NCI-H128 (cell line): ENCODE measurements at regions not wholly inside any gene's neighbourhood (a gene's known extent, or its start where the extent isn't known, plus 50 kb on each side); places are given as distances from the start of the nearest gene placed in this dataset.

Source experiments
- DNase-seq: peaks from one replicate; lab custom pipeline; 2025; ENCODE audit not compliant: unreplicated experiment; lab: John Stamatoyannopoulos, UW

DNA sequence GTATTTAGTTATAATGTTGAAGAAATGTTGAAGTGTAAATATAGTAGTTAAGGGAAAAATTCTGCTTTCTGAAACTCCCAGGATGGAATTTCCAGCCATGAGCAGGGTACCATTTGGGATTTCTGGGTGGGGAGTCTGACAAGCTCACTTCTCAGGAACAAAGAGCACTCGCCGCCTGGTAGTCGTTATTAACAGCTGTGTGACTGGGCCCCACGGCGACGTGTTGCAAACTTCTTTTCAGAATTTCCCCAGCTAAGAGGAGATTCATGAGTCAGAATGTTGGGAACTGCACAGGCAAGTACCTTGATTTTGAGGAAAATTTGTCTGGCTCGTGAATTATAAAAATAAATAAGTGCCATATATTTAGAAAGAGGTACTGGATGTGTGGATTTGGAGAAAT is 103.7 kb downstream of the LACC1 start:
- DNase-seq: no peak

DNA sequence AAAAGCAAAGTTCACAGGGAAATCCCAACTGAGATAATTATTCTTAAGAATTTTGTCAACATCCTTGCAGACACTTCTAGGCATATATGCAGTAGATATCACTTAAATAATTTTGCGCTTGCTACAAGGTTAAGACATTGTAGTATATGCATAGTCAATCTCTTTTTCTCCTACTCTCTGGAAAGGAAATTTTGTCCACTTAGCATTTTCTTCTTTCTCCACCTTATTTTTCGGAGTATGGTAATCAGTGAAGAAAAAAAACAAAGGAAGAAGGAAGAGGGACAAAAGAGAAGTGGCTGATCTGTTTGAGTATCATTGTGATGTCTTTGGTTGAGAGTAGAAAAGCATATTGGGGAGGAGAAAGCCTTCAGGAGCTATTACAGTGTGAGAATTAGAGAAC is 104.6 kb downstream of the LACC1 start:
- no peak for DNase-seq

DNA sequence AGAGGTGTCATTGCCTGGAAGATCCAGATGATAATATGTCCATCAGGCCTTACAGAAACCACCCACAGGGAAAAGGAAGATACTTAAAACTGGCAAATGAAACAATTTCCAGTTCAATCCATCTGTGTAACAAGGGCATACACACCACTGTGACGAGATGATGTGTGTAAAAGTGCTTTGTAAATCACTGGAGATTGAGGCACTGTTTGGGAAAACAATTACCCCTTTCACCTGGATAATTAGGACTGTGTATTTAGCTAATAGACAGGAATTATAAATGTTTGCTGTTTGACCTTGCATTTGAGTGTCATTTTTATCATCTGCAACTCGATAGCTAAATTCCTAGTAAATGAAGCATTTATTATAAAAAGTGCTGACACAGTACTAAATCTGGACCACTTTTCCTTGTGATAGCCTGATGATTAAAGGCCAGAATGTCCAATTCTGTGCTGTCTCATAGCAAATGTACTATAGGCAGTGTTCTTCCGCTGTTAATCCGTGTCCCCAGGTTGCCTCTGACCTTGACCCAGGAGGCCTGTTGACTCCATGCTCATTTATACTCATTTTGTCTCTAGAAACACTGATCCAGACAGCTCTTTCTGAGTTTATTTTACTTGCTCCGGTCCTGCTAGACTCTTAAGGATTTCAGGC is 105.8 kb downstream of the LACC1 start:
- DNase-seq: no peak

GRCh38 chr13:43986421-43986981 is 106.8 kb downstream of the LACC1 start:
- DNase-seq: peak; percentile 38

GRCh38 chr13:43988302-43988701 is 108.6 kb downstream of the LACC1 start:
- DNase-seq: no peak

DNA sequence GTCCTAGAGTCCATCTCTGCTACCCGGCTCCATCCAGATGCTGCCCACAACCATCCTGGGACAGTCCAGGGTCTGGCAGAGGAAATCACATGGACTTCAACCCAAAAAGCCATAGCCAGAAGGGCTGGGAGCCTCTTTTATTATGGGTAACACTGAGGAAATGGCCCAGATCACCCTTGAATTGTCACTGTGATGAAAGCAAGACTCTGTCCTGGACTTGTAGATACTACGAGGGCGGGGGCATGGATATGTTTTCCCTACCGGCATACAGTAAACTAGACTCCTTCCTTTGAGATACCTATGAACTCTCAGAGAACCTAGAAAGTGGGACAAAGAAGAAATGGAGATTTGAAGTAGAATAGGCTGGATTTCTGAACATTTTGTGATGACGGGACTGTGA is 110.3 kb downstream of the LACC1 start:
- no peak for DNase-seq

DNA sequence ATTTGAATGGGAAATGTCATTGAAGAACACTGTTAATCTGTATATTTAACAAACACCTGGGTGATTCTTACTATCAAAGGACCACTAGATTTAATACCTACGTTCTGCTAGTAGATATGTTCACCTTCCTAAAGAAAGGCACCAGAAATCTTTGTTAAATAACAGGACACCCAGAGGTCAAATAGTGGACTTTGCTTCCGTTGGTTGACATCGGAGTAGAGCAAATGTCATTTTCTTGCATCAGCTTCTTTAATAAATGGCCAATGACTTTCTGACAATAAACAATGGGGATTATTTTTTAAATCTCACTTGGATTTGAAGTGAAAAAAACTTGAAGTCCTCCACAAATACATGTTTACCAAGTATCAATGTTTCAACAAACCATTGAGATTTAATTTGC is 111.1 kb downstream of the LACC1 start:
- no peak for DNase-seq

DNA sequence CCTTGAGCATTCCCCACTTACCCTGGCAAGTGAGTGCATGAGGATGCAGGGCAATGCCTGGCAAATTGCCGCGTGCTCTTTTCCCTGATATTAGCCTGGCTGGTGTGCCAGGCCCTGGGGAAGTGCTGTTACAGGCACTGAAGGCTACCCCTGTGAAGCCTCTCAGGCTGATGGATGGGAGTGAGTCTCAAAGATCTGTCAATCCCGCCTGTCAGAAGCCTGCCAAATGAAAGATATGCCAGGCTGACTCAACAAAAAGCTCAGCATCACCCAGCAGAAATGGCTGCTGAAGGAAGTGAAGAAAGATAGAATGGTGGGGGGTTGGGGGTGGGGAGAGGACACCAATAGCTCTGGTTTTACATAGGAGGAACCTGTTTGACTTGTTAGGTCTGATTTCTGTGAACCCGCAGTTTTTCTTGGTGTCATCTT is 112.1 kb downstream of the LACC1 start:
- DNase-seq: no peak

DNA sequence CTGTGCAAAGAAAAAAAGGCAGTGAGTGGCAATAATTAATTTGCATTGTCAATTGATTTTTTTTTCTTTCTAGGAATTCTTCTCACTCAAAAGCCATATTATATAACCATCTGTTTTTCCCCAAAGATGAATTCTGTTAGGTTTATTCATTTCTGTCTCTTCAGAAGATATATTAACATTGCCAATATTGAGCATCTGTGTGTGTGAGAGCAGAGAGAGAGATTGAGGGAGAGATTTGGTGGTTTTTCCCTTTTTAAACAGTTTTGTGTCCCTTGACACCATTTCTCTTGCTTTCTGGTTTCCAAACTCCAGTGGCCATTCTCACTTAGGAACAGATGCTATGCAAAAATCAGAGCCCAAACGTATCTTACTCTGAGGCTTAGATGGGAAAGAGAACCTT is 112.5 kb downstream of the LACC1 start:
- no peak for DNase-seq

- no peak for DNase-seq
Observed at GRCh38 chr13:43994999-43995859, 115.5 kb downstream of the LACC1 start.

DNA sequence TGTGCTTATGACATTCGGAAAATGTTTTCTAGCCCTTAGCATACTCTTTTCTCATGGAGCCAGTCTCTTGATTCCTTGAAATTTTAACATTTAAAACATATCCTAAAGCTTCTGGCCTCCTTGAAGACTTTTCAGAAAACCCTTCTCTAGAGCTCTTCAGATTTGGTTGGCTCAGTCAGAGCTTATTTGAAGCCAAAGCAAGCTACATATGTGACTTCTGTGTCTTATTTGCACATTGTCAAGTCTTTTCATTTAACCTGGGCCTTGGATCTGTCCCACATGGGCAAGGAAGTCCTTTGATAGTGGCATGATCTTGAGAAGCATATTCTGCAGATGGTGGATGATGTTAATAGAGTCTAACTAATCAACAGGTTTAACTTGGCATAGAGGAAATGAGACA is 116.5 kb downstream of the LACC1 start:
- no peak for DNase-seq

DNA sequence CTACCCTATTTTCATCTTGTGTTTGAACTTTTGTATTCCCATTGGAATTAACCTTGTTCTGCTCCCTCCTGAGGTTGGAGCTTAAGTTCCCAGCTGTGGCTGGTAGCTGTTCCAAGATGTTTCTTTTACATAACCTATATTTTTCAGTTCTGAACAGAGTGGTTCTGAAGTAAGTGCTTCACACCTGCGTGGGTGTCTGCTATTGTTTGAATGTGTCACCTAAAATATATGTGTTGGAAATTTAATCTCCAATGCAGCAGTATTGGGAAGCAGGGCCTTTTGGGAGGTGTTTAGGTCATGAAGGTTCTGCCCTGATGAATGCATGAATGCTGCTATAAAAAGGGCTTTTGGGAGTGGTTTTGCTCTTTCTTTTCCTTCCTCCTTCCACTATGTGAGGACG is 123.8 kb downstream of the LACC1 start:
- DNase-seq: no peak

DNA sequence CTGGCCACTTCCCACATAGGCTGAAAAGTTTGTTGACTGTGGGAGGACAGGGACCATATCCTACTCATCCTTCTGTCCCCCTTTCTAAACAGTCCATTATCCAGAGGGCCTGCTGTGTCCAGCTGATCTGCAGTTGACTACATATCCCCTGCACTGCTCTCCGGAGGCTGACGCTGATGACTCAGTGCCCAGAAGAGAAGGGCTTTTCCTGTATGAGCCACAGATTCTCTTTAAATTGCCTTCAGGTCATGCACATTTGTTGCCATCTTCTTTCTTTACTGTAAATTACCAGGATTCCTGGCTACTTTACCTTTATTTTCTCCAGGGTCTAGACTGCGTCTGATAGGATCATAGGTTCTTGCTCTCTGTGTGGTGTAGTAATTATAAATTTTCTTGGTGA is 125.2 kb downstream of the LACC1 start:
- DNase-seq: no peak

GRCh38 chr13:44007451-44007850 is 127.7 kb downstream of the LACC1 start:
- DNase-seq: no peak

- DNase-seq: no peak
Observed at GRCh38 chr13:44011036-44011435, 131.3 kb downstream of the LACC1 start.

DNA sequence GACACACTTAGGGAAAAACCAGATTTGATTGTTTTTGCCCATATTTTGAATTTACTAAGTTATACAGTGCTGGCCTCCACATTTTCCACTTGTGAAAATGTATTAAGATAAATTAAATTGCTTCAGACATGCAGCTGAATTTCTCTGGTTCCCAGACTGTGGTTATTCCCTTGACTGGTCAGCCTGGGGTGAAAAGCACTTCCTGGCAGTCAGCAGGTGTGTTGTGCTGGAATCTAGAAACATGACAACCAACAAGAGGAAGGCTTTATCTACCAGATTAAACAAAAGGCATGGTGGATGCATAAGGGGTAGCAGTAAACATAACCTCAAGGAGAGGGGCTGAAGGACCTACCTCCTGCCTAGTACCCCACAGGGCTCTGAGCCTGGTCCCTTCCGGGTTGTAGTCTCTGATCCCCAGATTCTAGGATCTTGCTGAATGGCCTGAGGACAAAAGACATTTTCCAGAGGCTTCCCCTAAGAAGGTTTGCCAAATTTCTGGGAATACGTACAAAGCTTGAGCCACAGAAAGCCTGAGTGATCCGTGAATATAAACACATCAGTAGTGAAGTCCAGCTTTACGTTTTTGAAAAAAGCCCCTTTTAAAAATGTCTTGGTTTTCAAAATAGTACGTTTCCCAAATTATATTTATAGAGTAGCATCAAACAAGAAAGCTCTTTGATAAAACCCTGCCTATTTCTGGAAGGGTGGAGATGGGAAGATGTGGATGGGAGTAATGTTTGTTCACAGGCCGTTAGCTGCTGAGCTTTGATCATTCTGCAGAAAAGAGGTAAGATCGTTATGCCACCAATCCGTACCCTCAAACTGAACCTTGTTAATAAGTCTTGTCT is 133.4 kb downstream of the LACC1 start:
- no peak for DNase-seq

- DNase-seq: no peak
Observed at GRCh38 chr13:44013758-44014291, 134.1 kb downstream of the LACC1 start.

GRCh38 chr13:44014501-44014900 is 134.8 kb downstream of the LACC1 start:
- no peak for DNase-seq

DNA sequence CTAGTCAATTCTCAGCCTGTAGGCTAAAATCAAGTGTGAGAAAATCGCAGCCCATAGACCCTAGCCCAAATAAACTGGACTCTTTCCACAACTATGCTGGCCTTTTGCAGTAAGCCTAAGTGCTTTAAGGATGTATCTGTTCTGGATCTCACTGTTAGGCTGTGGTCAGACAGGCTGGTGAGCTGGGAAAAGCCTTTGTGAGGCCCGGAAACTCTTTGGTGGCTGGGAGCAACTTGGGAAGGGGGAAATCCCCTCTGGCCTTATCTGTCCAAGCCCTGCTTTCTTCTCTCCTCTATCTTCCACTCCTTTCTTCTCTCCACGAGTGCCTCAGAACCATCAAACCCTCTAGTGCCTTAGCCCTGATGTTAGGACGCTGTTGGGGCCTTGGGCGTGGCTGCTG is 135.4 kb downstream of the LACC1 start:
- DNase-seq: no peak

- DNase-seq: no peak
Observed at GRCh38 chr13:44015811-44016210, 136.1 kb downstream of the LACC1 start.

DNA sequence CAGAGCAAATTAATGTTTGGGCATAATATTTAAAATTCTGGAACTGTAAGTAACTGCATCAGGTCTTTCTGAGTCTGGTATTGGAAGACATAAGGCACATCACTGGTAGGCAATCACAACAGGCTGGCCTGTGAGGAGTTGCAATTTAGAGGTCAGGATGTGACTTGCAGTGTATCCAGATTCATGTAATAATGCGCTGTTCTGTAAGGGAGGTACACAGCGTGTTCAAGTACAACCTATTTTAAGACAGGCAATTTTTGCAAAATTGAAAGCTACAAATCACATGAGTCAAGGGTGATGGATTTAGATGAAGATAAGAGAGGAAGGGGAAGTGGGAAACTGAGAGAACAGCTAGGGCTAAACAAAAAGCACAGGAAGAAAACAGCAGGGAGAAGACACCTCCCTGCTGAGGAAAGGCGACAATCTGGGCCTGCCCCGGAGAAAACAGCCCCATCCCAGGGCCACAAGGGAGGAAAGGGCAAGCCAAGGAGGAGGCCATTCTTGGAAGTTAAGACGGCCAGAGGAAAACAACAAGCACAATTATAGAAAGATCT is 138.1 kb downstream of the LACC1 start:
- no peak for DNase-seq
